Neural progenitor cell (in vitro differentiated cells): ENCODE measurements at regions not wholly inside any gene's neighbourhood (a gene's known extent, or its start where the extent isn't known, plus 50 kb on each side); places are given as distances from the start of the nearest gene placed in this dataset.

Experiments used
- DNase-seq: peaks from one replicate; pipeline ENCODE4 v3.0.0-alpha.2; 2016; ENCODE audit warnings: low spot score
- H2AFZ ChIP-seq: fragments of 200-600 bp; sonication (generic); replicated peaks from 2 replicates; pipeline ENCODE4 v1.6.1; 2016; ENCODE audit warnings: antibody characterized with exemption
- H3F3A ChIP-seq: fragments of 200-600 bp; sonication (generic); 2 replicates; pipeline ENCODE4 v1.6.1; 2016; ENCODE audit warnings: antibody characterized with exemption, low read depth
- H3K27ac ChIP-seq: fragments of 200-600 bp; sonication (generic); 2 replicates; pipeline ENCODE4 v1.5.1; 2016; ENCODE audit warnings: mild to moderate bottlenecking
- H3K27me3 ChIP-seq: fragments of 200-600 bp; sonication (generic); 2 replicates; pipeline ENCODE4 v1.6.1; 2016; ENCODE audit warnings: mild to moderate bottlenecking, moderate library complexity
- H3K36me3 ChIP-seq: fragments of 200-600 bp; sonication (generic); 2 replicates; pipeline ENCODE4 v1.5.1; 2016
- H3K4me1 ChIP-seq: fragments of 200-600 bp; sonication (generic); 2 replicates; pipeline ENCODE4 v1.6.1; 2016; ENCODE audit warnings: mixed run types
- H3K4me2 ChIP-seq: fragments of 200-600 bp; sonication (generic); 2 replicates; pipeline ENCODE4 v1.6.1; 2016
- H3K4me3 ChIP-seq: fragments of 200-600 bp; sonication (generic); 2 replicates; pipeline ENCODE4 v1.5.1; 2016
- H3K79me2 ChIP-seq: fragments of 200-600 bp; sonication (generic); 2 replicates; pipeline ENCODE4 v1.6.1; 2016; ENCODE audit warnings: low read depth
- H3K9ac ChIP-seq: fragments of 200-600 bp; sonication (generic); 2 replicates; pipeline ENCODE4 v1.6.1; 2016
- H3K9me3 ChIP-seq: fragments of 200-600 bp; sonication (generic); 2 replicates; pipeline ENCODE4 v1.5.1; 2016; ENCODE audit warnings: low read depth
- H4K20me1 ChIP-seq: fragments of 200-600 bp; sonication (generic); 2 replicates; pipeline ENCODE4 v1.6.1; 2016; ENCODE audit warnings: low read depth
- H3K27ac Mint-ChIP-seq: 3 replicates; pipeline ENCODE4 v1.8.0; 2021; ENCODE audit warnings: mixed read lengths
- H3K27me3 Mint-ChIP-seq: 2 replicates; pipeline ENCODE4 v1.8.0; 2022; ENCODE audit warnings: low read depth, mild to moderate bottlenecking, inconsistent platforms, moderate library complexity, mixed read lengths; ENCODE audit not compliant: insufficient read depth
- H3K36me3 Mint-ChIP-seq: 3 replicates; pipeline ENCODE4 v1.8.0; 2021; ENCODE audit warnings: mixed read lengths
- H3K4me1 Mint-ChIP-seq: 3 replicates; pipeline ENCODE4 v1.8.0; 2021; ENCODE audit warnings: mixed read lengths
- H3K4me3 Mint-ChIP-seq: 3 replicates; pipeline ENCODE4 v1.8.0; 2021; ENCODE audit warnings: mild to moderate bottlenecking, moderate library complexity, mixed read lengths
- H3K9me3 Mint-ChIP-seq: 3 replicates; pipeline ENCODE4 v1.8.0; 2020; ENCODE audit warnings: mixed read lengths
- CTCF ChIP-seq: fragments of 200-600 bp; sonication (generic); IDR thresholded peaks from 2 replicates; pipeline ENCODE4 v1.5.1; 2017; ENCODE audit warnings: antibody characterized with exemption, mild to moderate bottlenecking
- EZH2 ChIP-seq: fragments of 200-600 bp; sonication (generic); IDR thresholded peaks from 2 replicates; pipeline ENCODE4 v1.6.1; 2017; ENCODE audit warnings: antibody characterized with exemption, mild to moderate bottlenecking, moderate library complexity
- EZH2phosphoT487 ChIP-seq: fragments of 200-600 bp; sonication (generic); IDR thresholded peaks from 2 replicates; pipeline ENCODE4 v1.6.1; 2017; ENCODE audit warnings: antibody characterized with exemption

GRCh38 chr11:57917632-57918031, 106.0 kb upstream of the OR9Q1 start:
- no peaks in the 10 kb centered on the region for H3K9me3 ChIP-seq
- Mint-ChIP-seq H3K9me3 (no peaks in the 10 kb centered on the region), H3K36me3 (no peaks in the 10 kb centered on the region), H3K27me3 (peaks cover 2% of the 10 kb centered on the region), H3K4me3 (no peak overlapping the region), H3K4me1 (no peaks in the 10 kb centered on the region), H3K27ac (no peak overlapping the region)
- no peak overlapping the region for H3K4me2 ChIP-seq
- no peak overlapping the region for H2AFZ ChIP-seq
- no peak overlapping the region for H3K4me3 ChIP-seq
- TF ChIP-seq EZH2 (no peak), CTCF (no peak), EZH2phosphoT487 (no peak)
- no peaks in the 10 kb centered on the region for H4K20me1 ChIP-seq
- H3K4me1 ChIP-seq = no peaks in the 10 kb centered on the region
- no peak for DNase-seq
- no peaks in the 10 kb centered on the region for H3K79me2 ChIP-seq
- no peaks in the 10 kb centered on the region for H3F3A ChIP-seq
- no peaks in the 10 kb centered on the region for H3K27me3 ChIP-seq
- no peak overlapping the region for H3K9ac ChIP-seq
- no peak overlapping the region for H3K27ac ChIP-seq
- H3K36me3 ChIP-seq = no peaks in the 10 kb centered on the region

- H3K9me3 ChIP-seq = no peaks in the 10 kb centered on the region
These were observed 102.7 kb upstream of the OR9Q1 start for GRCh38 chr11:57920971-57921370.

GRCh38 chr11:57932105-57932504, 91.6 kb upstream of the OR9Q1 start:
- H3K4me1 Mint-ChIP-seq = no peaks in the 10 kb centered on the region
- H3K4me3 ChIP-seq = no peak overlapping the region
- H3K4me1 ChIP-seq = no peaks in the 10 kb centered on the region
- no peaks in the 10 kb centered on the region for H3K36me3 ChIP-seq
- H2AFZ ChIP-seq = no peak overlapping the region
- H3K9me3 Mint-ChIP-seq = no peaks in the 10 kb centered on the region
- no peak overlapping the region for H3K27ac Mint-ChIP-seq
- H3K27me3 Mint-ChIP-seq = no peaks in the 10 kb centered on the region
- no peak overlapping the region for H3K4me2 ChIP-seq
- no peak overlapping the region for H3K4me3 Mint-ChIP-seq
- no peaks in the 10 kb centered on the region for H3K36me3 Mint-ChIP-seq
- H3K79me2 ChIP-seq = no peaks in the 10 kb centered on the region
- no peak for DNase-seq
- no peaks in the 10 kb centered on the region for H3K27me3 ChIP-seq
- no peak overlapping the region for H3K27ac ChIP-seq
- TF ChIP-seq CTCF = no peak
- no peak for TF ChIP-seq EZH2phosphoT487
- no peak for TF ChIP-seq EZH2
- no peaks in the 10 kb centered on the region for H4K20me1 ChIP-seq
- H3F3A ChIP-seq = no peaks in the 10 kb centered on the region
- H3K9ac ChIP-seq = no peak overlapping the region
- H3K9me3 ChIP-seq = no peaks in the 10 kb centered on the region

More at GRCh38 chr11:57920971-57921370, 102.7 kb upstream of the OR9Q1 start:
- Histone ChIP-seq H3K9ac (no peak overlapping the region), H3K4me2 (no peak overlapping the region), H3K36me3 (no peaks in the 10 kb centered on the region), H3K4me1 (no peaks in the 10 kb centered on the region), H3K79me2 (no peaks in the 10 kb centered on the region), H3K4me3 (no peak overlapping the region), H2AFZ (no peak overlapping the region), H3K27me3 (no peaks in the 10 kb centered on the region), H3K27ac (no peak overlapping the region), H4K20me1 (no peaks in the 10 kb centered on the region), H3F3A (no peaks in the 10 kb centered on the region)
- no peaks in the 10 kb centered on the region for H3K9me3 Mint-ChIP-seq
- no peaks in the 10 kb centered on the region for H3K4me1 Mint-ChIP-seq
- H3K4me3 Mint-ChIP-seq = no peak overlapping the region
- H3K27ac Mint-ChIP-seq = no peak overlapping the region
- H3K36me3 Mint-ChIP-seq = no peaks in the 10 kb centered on the region
- peaks cover 2% of the 10 kb centered on the region for H3K27me3 Mint-ChIP-seq
- TF ChIP-seq CTCF (no peak), EZH2phosphoT487 (no peak), EZH2 (no peak)
- no peak for DNase-seq
